ENCODE measurements at regions not wholly inside any gene's neighbourhood (a gene's known extent, or its start where the extent isn't known, plus 50 kb on each side); places are given as distances from the start of the nearest gene placed in this dataset.
"Not testable (repeated sequence)": the region's sequence is repeated elsewhere in the genome, so short reads cannot be mapped to it uniquely, and the experiment has no call there.

- Histone ChIP-seq H3K9me2 (ENCODE audit: insufficient read depth) (no peaks in the 10 kb centered on the region), H3K9ac (no peak overlapping the region), H3K27ac (no peak overlapping the region), H3K79me2 (ENCODE audit: insufficient read depth) (no peaks in the 10 kb centered on the region), H3K9me3 (ENCODE audit: low read depth) (no peaks in the 10 kb centered on the region), H3K4me1 (ENCODE audit: insufficient read depth) (no peaks in the 10 kb centered on the region), H3K27me3 (replicated peaks; ENCODE audit: insufficient read depth) (no peaks in the 10 kb centered on the region), H2AFZ (no peak overlapping the region), H3K4me3 (no peak overlapping the region), H3F3A (ENCODE audit: insufficient read depth) (no peaks in the 10 kb centered on the region), H3K4me2 (ENCODE audit: unreplicated experiment) (no peak overlapping the region), H3K36me3 (ENCODE audit: low read depth) (no peaks in the 10 kb centered on the region), H4K20me1 (ENCODE audit: insufficient read depth) (no peaks in the 10 kb centered on the region)
- DNase-seq, result no peak
- WGBS, 2 experiments (ENCODE audit: low coverage in 1 of 2, low lambda C conversion rate in 2 of 2, missing lambda C conversion rate in 2 of 2), result 35 to 39% methylated on average over 2 of the region's 2 CpGs
- TF ChIP-seq EZH2 (IDR thresholded peaks at IDR 0.05; ENCODE audit: insufficient read depth, poor library complexity, severe bottlenecking), result no peak
- TF ChIP-seq EZH2phosphoT487 (IDR thresholded peaks at IDR 0.05; ENCODE audit: insufficient read depth, low read depth), result no peak
- in situ Hi-C loops (cut with MboI), result no loop called here
Observed at GRCh38 chr3:118675305-118675704, 359.3 kb downstream of the IGSF11 start.

GRCh38 chr3:118678663-118679062 lies 356.0 kb downstream of the IGSF11 start:
- H3K27ac ChIP-seq; H3K9ac ChIP-seq; H4K20me1 ChIP-seq (ENCODE audit: insufficient read depth); in situ Hi-C loops (cut with MboI); H3K9me2 ChIP-seq (ENCODE audit: insufficient read depth); H3K4me1 ChIP-seq (ENCODE audit: insufficient read depth); H3F3A ChIP-seq (ENCODE audit: insufficient read depth); H3K4me2 ChIP-seq (ENCODE audit: unreplicated experiment); H2AFZ ChIP-seq; H3K36me3 ChIP-seq (ENCODE audit: low read depth); H3K27me3 ChIP-seq (replicated peaks; ENCODE audit: insufficient read depth); H3K79me2 ChIP-seq (ENCODE audit: insufficient read depth); DNase-seq; H3K4me3 ChIP-seq; H3K9me3 ChIP-seq (ENCODE audit: low read depth): not testable (repeated sequence)

- Histone ChIP-seq H4K20me1 (ENCODE audit: insufficient read depth) (no peaks in the 10 kb centered on the region), H3K4me1 (ENCODE audit: insufficient read depth) (no peaks in the 10 kb centered on the region), H3K36me3 (ENCODE audit: low read depth) (no peaks in the 10 kb centered on the region), H3F3A (ENCODE audit: insufficient read depth) (no peaks in the 10 kb centered on the region), H3K9me2 (ENCODE audit: insufficient read depth) (no peaks in the 10 kb centered on the region), H3K9me3 (ENCODE audit: low read depth) (no peaks in the 10 kb centered on the region), H2AFZ (no peak overlapping the region), H3K4me3 (no peak overlapping the region), H3K4me2 (ENCODE audit: unreplicated experiment) (no peak overlapping the region), H3K27ac (no peak overlapping the region), H3K9ac (no peak overlapping the region), H3K79me2 (ENCODE audit: insufficient read depth) (no peaks in the 10 kb centered on the region), H3K27me3 (replicated peaks; ENCODE audit: insufficient read depth) (no peaks in the 10 kb centered on the region)
- DNase-seq, result no peak
- TF ChIP-seq EZH2 (IDR thresholded peaks at IDR 0.05; ENCODE audit: insufficient read depth, poor library complexity, severe bottlenecking) (no peak), EZH2phosphoT487 (IDR thresholded peaks at IDR 0.05; ENCODE audit: insufficient read depth, low read depth) (no peak)
- 25 to 39% methylated on average over 2 of the region's 2 CpGs for WGBS, 2 experiments (ENCODE audit: low coverage in 1 of 2, low lambda C conversion rate in 2 of 2, missing lambda C conversion rate in 2 of 2)
- in situ Hi-C loops (cut with MboI), result no loop called here
Observed at GRCh38 chr3:118682921-118683320, 351.7 kb downstream of the IGSF11 start.

- Histone ChIP-seq H3K4me1 (ENCODE audit: insufficient read depth) (no peaks in the 10 kb centered on the region), H3K9me3 (ENCODE audit: low read depth) (no peaks in the 10 kb centered on the region), H3F3A (ENCODE audit: insufficient read depth) (no peaks in the 10 kb centered on the region), H3K4me3 (no peak overlapping the region), H3K9ac (no peak overlapping the region), H3K27me3 (replicated peaks; ENCODE audit: insufficient read depth) (no peaks in the 10 kb centered on the region), H3K9me2 (ENCODE audit: insufficient read depth) (no peaks in the 10 kb centered on the region), H3K27ac (no peak overlapping the region), H2AFZ (no peak overlapping the region), H3K36me3 (ENCODE audit: low read depth) (no peaks in the 10 kb centered on the region), H4K20me1 (ENCODE audit: insufficient read depth) (no peaks in the 10 kb centered on the region), H3K79me2 (ENCODE audit: insufficient read depth) (no peaks in the 10 kb centered on the region), H3K4me2 (ENCODE audit: unreplicated experiment) (no peak overlapping the region)
- in situ Hi-C loops (cut with MboI), result no loop called here
- DNase-seq, result no peak
- TF ChIP-seq EZH2 (IDR thresholded peaks at IDR 0.05; ENCODE audit: insufficient read depth, poor library complexity, severe bottlenecking) (no peak), EZH2phosphoT487 (IDR thresholded peaks at IDR 0.05; ENCODE audit: insufficient read depth, low read depth) (no peak)
- WGBS, 2 experiments (ENCODE audit: low coverage in 1 of 2, low lambda C conversion rate in 2 of 2, missing lambda C conversion rate in 2 of 2), result 44 to 52% methylated on average over 6 of the region's 6 CpGs
Observed at GRCh38 chr3:118683636-118684035, 351.0 kb downstream of the IGSF11 start.

- Histone ChIP-seq H3K4me2 (ENCODE audit: unreplicated experiment) (no peak overlapping the region), H3K27ac (no peak overlapping the region), H3K9me2 (ENCODE audit: insufficient read depth) (no peaks in the 10 kb centered on the region), H4K20me1 (ENCODE audit: insufficient read depth) (no peaks in the 10 kb centered on the region), H3K27me3 (replicated peaks; ENCODE audit: insufficient read depth) (no peaks in the 10 kb centered on the region), H2AFZ (no peak overlapping the region), H3F3A (ENCODE audit: insufficient read depth) (no peaks in the 10 kb centered on the region), H3K79me2 (ENCODE audit: insufficient read depth) (no peaks in the 10 kb centered on the region), H3K4me3 (no peak overlapping the region), H3K9ac (no peak overlapping the region), H3K9me3 (ENCODE audit: low read depth) (no peaks in the 10 kb centered on the region), H3K4me1 (ENCODE audit: insufficient read depth) (no peaks in the 10 kb centered on the region), H3K36me3 (ENCODE audit: low read depth) (no peaks in the 10 kb centered on the region)
- TF ChIP-seq EZH2 (IDR thresholded peaks at IDR 0.05; ENCODE audit: insufficient read depth, poor library complexity, severe bottlenecking) (no peak), EZH2phosphoT487 (IDR thresholded peaks at IDR 0.05; ENCODE audit: insufficient read depth, low read depth) (no peak)
- DNase-seq, result no peak
- in situ Hi-C loops (cut with MboI), result no loop called here
- WGBS, 2 experiments (ENCODE audit: low coverage in 1 of 2, low lambda C conversion rate in 2 of 2, missing lambda C conversion rate in 2 of 2), result 28 to 29% methylated on average over 2 of the region's 2 CpGs
Observed at GRCh38 chr3:118688396-118688884, 346.2 kb downstream of the IGSF11 start.

Measured in GM23248 (cell line).